ENCODE measurements at regions not wholly inside any gene's neighbourhood (a gene's known extent, or its start where the extent isn't known, plus 50 kb on each side); places are given as distances from the start of the nearest gene placed in this dataset.

DNA sequence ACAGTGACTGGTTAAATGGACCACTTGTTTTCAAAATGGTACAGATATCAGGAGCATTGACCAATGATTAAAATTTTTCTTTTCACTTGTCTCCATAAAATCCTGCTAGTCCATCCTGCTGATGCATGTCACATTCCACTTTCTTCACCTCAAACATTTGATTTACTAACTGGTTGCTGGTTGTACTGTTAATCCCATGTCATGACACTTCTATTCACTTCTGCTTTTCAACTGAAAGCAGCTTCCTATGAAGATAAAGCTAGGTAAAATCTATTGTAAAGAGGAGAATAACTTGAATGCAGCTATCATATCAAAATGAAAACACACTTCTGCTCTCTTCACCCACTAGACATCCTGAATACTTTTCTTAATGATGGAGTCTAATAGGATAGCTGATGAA lies 149.6 kb upstream of the OTX2 start:
- H3K36me3 ChIP-seq (ENCODE audit: control insufficient read depth in 2 of 2, insufficient read depth in 1 of 2, low read length in 2 of 2), result no peaks in the 10 kb centered on the region
- no peak overlapping the region for H3K27ac ChIP-seq (ENCODE audit: extremely low read depth, low read depth, low read length)
- POLR2A ChIA-PET, result interaction anchor here (0.6 kb wide), 1 partner anchor 11 kb away, joined by 4 read pairs; no protein-coding TSS in a partner anchor
- no peaks in the 10 kb centered on the region for H3K9me3 ChIP-seq (ENCODE audit: control insufficient read depth, insufficient read depth, low read depth, low read length)
- no peaks in the 10 kb centered on the region for H3K4me1 ChIP-seq (ENCODE audit: control insufficient read depth, insufficient read depth, low read length)
- CTCF ChIA-PET, result interaction anchor here (0.6 to 1.2 kb wide), 3 partner anchors 10 to 416 kb away, joined by 3 read pairs; no protein-coding TSS in a partner anchor
- H3K4me3 ChIP-seq (ENCODE audit: low read depth, low read length), result no peak overlapping the region
- TF ChIP-seq ZIC2 (tag by site-specific recombination; IDR thresholded peaks at IDR 0.05) (no peak), ZNF555 (tag by site-specific recombination; conservative IDR thresholded peaks at IDR 0.05) (no peak), ZNF707 (tag by site-specific recombination; IDR thresholded peaks at IDR 0.05) (no peak), WT1 (tag by site-specific recombination; IDR thresholded peaks at IDR 0.05) (no peak), TRIM28 (IDR thresholded peaks at IDR 0.05; ENCODE audit: borderline replicate concordance, low read length) (no peak)

DNA sequence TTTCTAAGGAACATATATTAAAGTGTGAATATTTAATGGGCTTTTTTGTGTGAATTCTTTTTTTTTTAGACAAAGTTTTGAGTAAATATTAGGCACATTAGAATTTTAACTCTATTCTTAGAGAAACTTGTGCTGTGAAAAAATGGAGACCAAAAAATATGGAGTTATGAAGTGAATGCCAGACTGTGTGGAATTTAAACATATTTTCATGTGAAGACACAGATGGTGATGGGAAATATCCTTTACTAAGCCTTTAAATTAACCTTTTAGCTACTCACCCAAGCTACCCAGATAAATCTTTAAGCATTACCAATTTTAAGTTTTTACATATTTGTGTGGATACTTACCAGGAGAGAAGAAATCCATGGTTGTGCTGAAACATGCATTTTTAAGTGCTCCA lies 148.8 kb upstream of the OTX2 start:
- POLR2A ChIA-PET, result no interaction called here
- no peaks in the 10 kb centered on the region for H3K36me3 ChIP-seq (ENCODE audit: control insufficient read depth in 2 of 2, insufficient read depth in 1 of 2, low read length in 2 of 2)
- H3K9me3 ChIP-seq (ENCODE audit: control insufficient read depth, insufficient read depth, low read depth, low read length), result no peaks in the 10 kb centered on the region
- CTCF ChIA-PET, result no interaction called here
- TF ChIP-seq ZNF426 (tag by site-specific recombination; IDR thresholded peaks at IDR 0.05) (no peak), ZNF747 (tag by site-specific recombination; IDR thresholded peaks at IDR 0.05) (no peak), ZNF391 (tag by site-specific recombination; IDR thresholded peaks at IDR 0.05; ENCODE audit: borderline replicate concordance, low read depth) (no peak), ZNF600 (tag by site-specific recombination; IDR thresholded peaks at IDR 0.05) (no peak), HOXC10 (CRISPR knock-in tag; IDR thresholded peaks at IDR 0.05) (no peak), ZIC2 (tag by site-specific recombination; IDR thresholded peaks at IDR 0.05) (no peak), ZNF24 (tag by site-specific recombination; IDR thresholded peaks at IDR 0.05) (no peak), ZNF416 (tag by site-specific recombination; IDR thresholded peaks at IDR 0.05) (no peak), ZNF394 (tag by site-specific recombination; IDR thresholded peaks at IDR 0.05; ENCODE audit: borderline replicate concordance) (no peak), ZNF707 (tag by site-specific recombination; IDR thresholded peaks at IDR 0.05) (no peak), FEZF1 (tag by site-specific recombination; IDR thresholded peaks at IDR 0.05) (no peak), ZNF404 (tag by site-specific recombination; IDR thresholded peaks at IDR 0.05) (no peak), ZNF37A (tag by site-specific recombination; IDR thresholded peaks at IDR 0.05) (no peak), ZNF169 (tag by site-specific recombination; IDR thresholded peaks at IDR 0.05) (no peak), ZNF529 (tag by site-specific recombination; IDR thresholded peaks at IDR 0.05; ENCODE audit: insufficient replicate concordance) (no peak)
- TF ChIP-seq, protein P1, sequence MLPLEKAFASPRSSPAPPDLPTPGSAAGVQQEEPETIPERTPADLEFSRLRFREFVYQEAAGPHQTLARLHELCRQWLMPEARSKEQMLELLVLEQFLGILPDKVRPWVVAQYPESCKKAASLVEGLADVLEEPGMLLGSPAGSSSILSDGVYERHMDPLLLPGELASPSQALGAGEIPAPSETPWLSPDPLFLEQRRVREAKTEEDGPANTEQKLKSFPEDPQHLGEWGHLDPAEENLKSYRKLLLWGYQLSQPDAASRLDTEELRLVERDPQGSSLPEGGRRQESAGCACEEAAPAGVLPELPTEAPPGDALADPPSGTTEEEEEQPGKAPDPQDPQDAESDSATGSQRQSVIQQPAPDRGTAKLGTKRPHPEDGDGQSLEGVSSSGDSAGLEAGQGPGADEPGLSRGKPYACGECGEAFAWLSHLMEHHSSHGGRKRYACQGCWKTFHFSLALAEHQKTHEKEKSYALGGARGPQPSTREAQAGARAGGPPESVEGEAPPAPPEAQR (tag by site-specific recombination; IDR thresholded peaks at IDR 0.05), result no peak
- TF ChIP-seq, protein P2, sequence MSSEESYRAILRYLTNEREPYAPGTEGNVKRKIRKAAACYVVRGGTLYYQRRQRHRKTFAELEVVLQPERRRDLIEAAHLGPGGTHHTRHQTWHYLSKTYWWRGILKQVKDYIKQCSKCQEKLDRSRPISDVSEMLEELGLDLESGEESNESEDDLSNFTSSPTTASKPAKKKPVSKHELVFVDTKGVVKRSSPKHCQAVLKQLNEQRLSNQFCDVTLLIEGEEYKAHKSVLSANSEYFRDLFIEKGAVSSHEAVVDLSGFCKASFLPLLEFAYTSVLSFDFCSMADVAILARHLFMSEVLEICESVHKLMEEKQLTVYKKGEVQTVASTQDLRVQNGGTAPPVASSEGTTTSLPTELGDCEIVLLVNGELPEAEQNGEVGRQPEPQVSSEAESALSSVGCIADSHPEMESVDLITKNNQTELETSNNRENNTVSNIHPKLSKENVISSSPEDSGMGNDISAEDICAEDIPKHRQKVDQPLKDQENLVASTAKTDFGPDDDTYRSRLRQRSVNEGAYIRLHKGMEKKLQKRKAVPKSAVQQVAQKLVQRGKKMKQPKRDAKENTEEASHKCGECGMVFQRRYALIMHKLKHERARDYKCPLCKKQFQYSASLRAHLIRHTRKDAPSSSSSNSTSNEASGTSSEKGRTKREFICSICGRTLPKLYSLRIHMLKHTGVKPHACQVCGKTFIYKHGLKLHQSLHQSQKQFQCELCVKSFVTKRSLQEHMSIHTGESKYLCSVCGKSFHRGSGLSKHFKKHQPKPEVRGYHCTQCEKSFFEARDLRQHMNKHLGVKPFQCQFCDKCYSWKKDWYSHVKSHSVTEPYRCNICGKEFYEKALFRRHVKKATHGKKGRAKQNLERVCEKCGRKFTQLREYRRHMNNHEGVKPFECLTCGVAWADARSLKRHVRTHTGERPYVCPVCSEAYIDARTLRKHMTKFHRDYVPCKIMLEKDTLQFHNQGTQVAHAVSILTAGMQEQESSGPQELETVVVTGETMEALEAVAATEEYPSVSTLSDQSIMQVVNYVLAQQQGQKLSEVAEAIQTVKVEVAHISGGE (tag by site-specific recombination; conservative IDR thresholded peaks at IDR 0.05; ENCODE audit: low read depth), result no peak
- TF ChIP-seq, protein P3, sequence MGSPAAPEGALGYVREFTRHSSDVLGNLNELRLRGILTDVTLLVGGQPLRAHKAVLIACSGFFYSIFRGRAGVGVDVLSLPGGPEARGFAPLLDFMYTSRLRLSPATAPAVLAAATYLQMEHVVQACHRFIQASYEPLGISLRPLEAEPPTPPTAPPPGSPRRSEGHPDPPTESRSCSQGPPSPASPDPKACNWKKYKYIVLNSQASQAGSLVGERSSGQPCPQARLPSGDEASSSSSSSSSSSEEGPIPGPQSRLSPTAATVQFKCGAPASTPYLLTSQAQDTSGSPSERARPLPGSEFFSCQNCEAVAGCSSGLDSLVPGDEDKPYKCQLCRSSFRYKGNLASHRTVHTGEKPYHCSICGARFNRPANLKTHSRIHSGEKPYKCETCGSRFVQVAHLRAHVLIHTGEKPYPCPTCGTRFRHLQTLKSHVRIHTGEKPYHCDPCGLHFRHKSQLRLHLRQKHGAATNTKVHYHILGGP (tag by site-specific recombination; IDR thresholded peaks at IDR 0.05), result no peak
- TF ChIP-seq, protein P4, sequence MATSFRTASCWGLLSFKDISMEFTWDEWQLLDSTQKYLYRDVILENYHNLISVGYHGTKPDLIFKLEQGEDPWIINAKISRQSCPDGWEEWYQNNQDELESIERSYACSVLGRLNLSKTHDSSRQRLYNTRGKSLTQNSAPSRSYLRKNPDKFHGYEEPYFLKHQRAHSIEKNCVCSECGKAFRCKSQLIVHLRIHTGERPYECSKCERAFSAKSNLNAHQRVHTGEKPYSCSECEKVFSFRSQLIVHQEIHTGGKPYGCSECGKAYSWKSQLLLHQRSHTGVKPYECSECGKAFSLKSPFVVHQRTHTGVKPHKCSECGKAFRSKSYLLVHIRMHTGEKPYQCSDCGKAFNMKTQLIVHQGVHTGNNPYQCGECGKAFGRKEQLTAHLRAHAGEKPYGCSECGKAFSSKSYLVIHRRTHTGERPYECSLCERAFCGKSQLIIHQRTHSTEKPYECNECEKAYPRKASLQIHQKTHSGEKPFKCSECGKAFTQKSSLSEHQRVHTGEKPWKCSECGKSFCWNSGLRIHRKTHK (tag by site-specific recombination; IDR thresholded peaks at IDR 0.05), result no peak
- TF ChIP-seq, protein P5, sequence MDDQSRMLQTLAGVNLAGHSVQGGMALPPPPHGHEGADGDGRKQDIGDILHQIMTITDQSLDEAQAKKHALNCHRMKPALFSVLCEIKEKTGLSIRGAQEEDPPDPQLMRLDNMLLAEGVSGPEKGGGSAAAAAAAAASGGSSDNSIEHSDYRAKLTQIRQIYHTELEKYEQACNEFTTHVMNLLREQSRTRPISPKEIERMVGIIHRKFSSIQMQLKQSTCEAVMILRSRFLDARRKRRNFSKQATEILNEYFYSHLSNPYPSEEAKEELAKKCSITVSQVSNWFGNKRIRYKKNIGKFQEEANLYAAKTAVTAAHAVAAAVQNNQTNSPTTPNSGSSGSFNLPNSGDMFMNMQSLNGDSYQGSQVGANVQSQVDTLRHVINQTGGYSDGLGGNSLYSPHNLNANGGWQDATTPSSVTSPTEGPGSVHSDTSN (CRISPR knock-in tag; IDR thresholded peaks at IDR 0.05), result no peak
- no peak overlapping the region for H3K27ac ChIP-seq (ENCODE audit: extremely low read depth, low read depth, low read length)
- no peaks in the 10 kb centered on the region for H3K4me1 ChIP-seq (ENCODE audit: control insufficient read depth, insufficient read depth, low read length)
- no peak overlapping the region for H3K4me3 ChIP-seq (ENCODE audit: low read depth, low read length)
